K562 (cell line): ENCODE measurements at regions not wholly inside any gene's neighbourhood (a gene's known extent, or its start where the extent isn't known, plus 50 kb on each side); places are given as distances from the start of the nearest gene placed in this dataset.

Source experiments
- ATAC-seq: fragments of 200-7000 bp; cut with Tn5 transposase; 3 replicates; pipeline ENCODE4 v1.9.1; 2020; ENCODE audit warnings: moderate library complexity
- BruUV-seq: library from RNA; stranded (reverse); fragments of 400-500 nt; replicated peaks from 2 replicates; lab custom pipeline; 2021; lab: Mats Ljungman, UMichigan
- CTCF ChIA-PET: fragments of 300-600 bp; formaldehyde crosslinking; extraction: SDS; loops from one replicate; lab custom pipeline; 2021; ENCODE audit warnings: low intra/inter-chr PET ratio; lab: Yijun Ruan, JAX
- POLR2A ChIA-PET: fragments of 300-600, 350-650 bp; sonication (Branson Sonifier 250); formaldehyde crosslinking; extraction: SDS; loops from one replicate; lab custom pipeline; 2021; ENCODE audit warnings: antibody characterized with exemption, inconsistent platforms; lab: Yijun Ruan, JAX
- DNase-seq, 4 experiments: peaks; one replicate each; pipeline versions ENCODE4 v3.0.0 to v3.0.0-alpha.2; 2011 to 2018; ENCODE audit warnings: low spot score in 3 of 4, mixed read lengths in 3 of 4; ENCODE audit errors: extremely low read depth in 1 of 4
- FAIRE-seq: peaks from 2 replicates; lab custom pipeline; 2011; peaks lifted over from hg19 to GRCh38; lab: Jason Lieb, UNC
- H2AFZ ChIP-seq: 2 replicates; pipeline ENCODE4 v1.6.0; 2011; ENCODE audit warnings: low read depth, low read length, control low read depth, inconsistent platforms
- H3K27ac ChIP-seq: fragments of 200-600 bp; 3 replicates; pipeline ENCODE4 v1.8.0; 2011; ENCODE audit warnings: low read depth, mild to moderate bottlenecking, control low read depth, inconsistent platforms, low read length, moderate library complexity, mixed read lengths; ENCODE audit errors: extremely low read depth
- H3K27me3 ChIP-seq, 2 experiments: fragments of 300-600 bp in 1 of 2; 2 replicates in 1 of 2; 3 replicates in 1 of 2; pipeline versions ENCODE4 v1.6.0 to v1.8.0; 2011; ENCODE audit warnings: inconsistent platforms in 2 of 2, low read length in 2 of 2, mild to moderate bottlenecking in 1 of 2, mixed read lengths in 1 of 2, moderate library complexity in 1 of 2; ENCODE audit not compliant: control insufficient read depth in 2 of 2, insufficient read depth in 2 of 2
- H3K36me3 ChIP-seq: fragments of 300-600 bp; 3 replicates; pipeline ENCODE4 v1.8.0; 2011; ENCODE audit warnings: mild to moderate bottlenecking, low read length, inconsistent platforms; ENCODE audit not compliant: control insufficient read depth, insufficient read depth
- H3K4me1 ChIP-seq, 2 experiments: fragments of 200-600 bp in 1 of 2; replicated peaks in 1 of 2; 2 replicates in 1 of 2; 3 replicates in 1 of 2; pipeline versions ENCODE4 v1.5.1 to v1.8.0; 2011; ENCODE audit warnings: inconsistent platforms in 2 of 2, low read length in 2 of 2, mild to moderate bottlenecking in 1 of 2, mixed read lengths in 1 of 2, moderate library complexity in 1 of 2; ENCODE audit not compliant: control insufficient read depth in 2 of 2, insufficient read depth in 2 of 2
- H3K4me2 ChIP-seq: 2 replicates; pipeline ENCODE4 v1.6.1; 2011; ENCODE audit warnings: low read length, control low read depth, inconsistent platforms, mixed read lengths; ENCODE audit not compliant: insufficient read depth
- H3K4me3 ChIP-seq: fragments of 200-600 bp; sonication (generic), shearing (Covaris generic); 2 replicates; pipeline ENCODE4 v1.5.1; 2016; ENCODE audit warnings: control low read depth, inconsistent platforms
- H3K79me2 ChIP-seq: fragments of 200-600 bp; 3 replicates; pipeline ENCODE4 v1.8.0; 2011; ENCODE audit warnings: low read length, inconsistent platforms; ENCODE audit not compliant: control insufficient read depth, insufficient read depth
- H3K9ac ChIP-seq, 2 experiments: 2 replicates each; pipeline versions ENCODE4 v1.6.0 to v1.6.1; 2011; ENCODE audit warnings: low read depth in 2 of 2, low read length in 2 of 2, control low read depth in 1 of 2, inconsistent platforms in 1 of 2, mild to moderate bottlenecking in 1 of 2, mixed read lengths in 1 of 2; ENCODE audit not compliant: insufficient read depth in 1 of 2
- H3K9me1 ChIP-seq: one replicate; pipeline ENCODE4 v1.6.0; 2011; ENCODE audit warnings: inconsistent platforms, mild to moderate bottlenecking, low read length, moderate library complexity; ENCODE audit not compliant: control insufficient read depth, insufficient read depth
- H3K9me3 ChIP-seq: replicated peaks from 2 replicates; pipeline ENCODE4 v1.5.1; 2011; ENCODE audit warnings: low read depth, low read length, inconsistent platforms; ENCODE audit not compliant: control insufficient read depth, insufficient read depth
- H4K20me1 ChIP-seq: replicated peaks from 2 replicates; pipeline ENCODE4 v1.6.1; 2011; ENCODE audit warnings: low read length, inconsistent platforms, mixed read lengths; ENCODE audit not compliant: control insufficient read depth, insufficient read depth
- CBFA2T2 ChIP-seq: fragments of 450-650 bp; conservative IDR thresholded peaks from 2 replicates; pipeline ENCODE4 v1.6.1; 2017; ENCODE audit warnings: mild to moderate bottlenecking
- FUS ChIP-seq: fragments of 200-400 bp; formaldehyde crosslinking; optimal IDR thresholded peaks from 2 replicates; pipeline ENCODE3; 2017; ENCODE audit warnings: low read depth, low read length
- MEIS2 ChIP-seq: fragments of 450-650 bp; IDR thresholded peaks from 2 replicates; pipeline ENCODE4 v1.6.1; 2014; ENCODE audit warnings: mild to moderate bottlenecking; ENCODE audit not compliant: partially characterized antibody
- NFIC ChIP-seq: fragments of 450-650 bp; IDR thresholded peaks from 2 replicates; pipeline ENCODE4 v1.6.1; 2017; ENCODE audit warnings: mild to moderate bottlenecking, inconsistent platforms
- SMAD1 ChIP-seq: fragments of 150-350 bp; IDR thresholded peaks from 2 replicates; pipeline ENCODE4 v1.6.1; 2014; ENCODE audit warnings: low read length, low read depth; ENCODE audit not compliant: partially characterized antibody
- YY1 ChIP-seq, 3 experiments: IDR thresholded peaks; 2 replicates each; pipeline ENCODE4 v1.6.1; 2011; ENCODE audit warnings: low read length in 2 of 3, mild to moderate bottlenecking in 2 of 3, moderate library complexity in 2 of 3, borderline replicate concordance in 1 of 3, control low read depth in 1 of 3, low read depth in 1 of 3; ENCODE audit not compliant: insufficient read depth in 3 of 3, insufficient replicate concordance in 2 of 3, control insufficient read depth in 1 of 3, insufficient read length in 1 of 3; ENCODE audit errors: extremely low read depth in 1 of 3
- ZBTB8A ChIP-seq: fragments of 450-650 bp; IDR thresholded peaks from 2 replicates; pipeline ENCODE4 v1.6.1; 2018; ENCODE audit warnings: mild to moderate bottlenecking, moderate library complexity; ENCODE audit not compliant: partially characterized antibody
- ZNF316 ChIP-seq: fragments of 450-650 bp; IDR thresholded peaks from 2 replicates; pipeline ENCODE4 v1.6.1; 2016
- ZNF589 ChIP-seq: fragments of 200-800 bp; sonication (Bioruptor generic); IDR thresholded peaks from 2 replicates; pipeline ENCODE4 v1.6.1; 2016; ENCODE audit warnings: low read depth, missing genetic modification characterization, missing compliant biosample characterization
- WGBS: fragments of 100-300 bp; shearing (Covaris generic); methylation state at CpG from one replicate; pipeline ENCODE4 v1.1.6; 2016; ENCODE audit warnings: low coverage, mixed read lengths; ENCODE audit not compliant: insufficient coverage; ENCODE audit errors: missing lambda C conversion rate; 5-methylcytosine and 5-hydroxymethylcytosine counted together
- in situ Hi-C: fragments of 300-500 bp; cut with MboI; formaldehyde crosslinking; loops from 4 replicates; pipeline ENCODE4 v1.15.0; 2018; ENCODE audit warnings: inconsistent platforms, mixed read lengths
- intact Hi-C: fragments of 100-400 bp; cut with micrococcal nuclease; formaldehyde crosslinking; loops from 2 replicates; pipeline ENCODE4 v1.14.2; 2022
- TF ChIP-seq, protein P1 (sequence below): sonication (generic); IDR thresholded peaks from 2 replicates; pipeline ENCODE4 v1.6.1; 2016

DNA sequence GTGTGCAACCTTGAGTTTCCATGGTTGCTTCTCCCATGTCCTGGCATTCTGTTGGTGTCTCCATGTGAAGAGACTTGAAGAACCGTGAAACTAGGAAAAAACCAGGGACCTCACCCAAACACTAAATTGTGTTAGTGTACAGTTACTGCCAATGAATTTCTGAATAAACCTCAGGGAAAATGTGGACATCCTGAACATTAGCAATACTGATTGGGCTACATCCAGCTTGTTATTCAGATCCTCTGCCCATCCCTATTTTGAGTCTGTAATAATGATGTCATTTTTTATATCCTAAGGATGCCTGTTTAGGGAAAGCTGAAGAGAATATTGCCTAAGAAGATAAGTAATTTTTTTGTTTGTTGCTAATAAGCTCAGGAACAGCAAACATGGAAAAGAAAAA lies 262.7 kb downstream of the TMA16 start:
- intact Hi-C loops = no loop called here
- no peaks in the 10 kb centered on the region for H3K36me3 ChIP-seq

DNA sequence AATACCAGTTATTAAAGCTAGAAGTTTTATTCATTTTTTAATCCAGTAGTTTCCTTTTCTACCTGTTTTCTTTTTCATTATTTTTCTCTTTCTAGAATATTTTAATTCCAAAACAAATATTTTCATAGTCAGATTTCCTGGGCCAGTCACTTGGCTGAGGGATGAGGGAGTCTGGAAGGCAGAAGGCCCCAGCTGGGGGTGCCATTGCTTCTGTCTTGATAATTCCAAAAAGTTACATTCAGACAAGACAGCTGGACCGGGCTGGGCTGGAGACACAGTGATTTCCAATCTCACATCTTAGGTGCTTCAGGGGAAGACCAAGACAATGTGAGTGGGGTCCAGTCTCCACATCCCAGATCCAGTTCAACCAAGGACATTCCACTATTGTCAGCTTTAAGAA lies 263.5 kb downstream of the TMA16 start:
- H3K36me3 ChIP-seq = no peaks in the 10 kb centered on the region
- H4K20me1 ChIP-seq = no peaks in the 10 kb centered on the region
- H3K9ac ChIP-seq = no peak overlapping the region
- no peaks in the 10 kb centered on the region for H3K4me1 ChIP-seq
- ChIA-PET POLR2A (no interaction called here), CTCF (no interaction called here)
- no peaks in the 10 kb centered on the region for H3K27me3 ChIP-seq
- WGBS = 0% methylated on average over 1 of the region's 1 CpG
- intact Hi-C loops (no loop called here), in situ Hi-C loops (no loop called here)
- no peaks in the 10 kb centered on the region for H3K9me3 ChIP-seq
- H3K27ac ChIP-seq = no peak overlapping the region
- H2AFZ ChIP-seq = no peak overlapping the region
- no peaks in the 10 kb centered on the region for H3K9me1 ChIP-seq
- no peak overlapping the region for H3K4me2 ChIP-seq
- ATAC-seq (no peak), DNase-seq (no peak), FAIRE-seq (no peak)
- TF ChIP-seq SMAD1 = no peak
- no TSS peak for BruUV-seq
- no peaks in the 10 kb centered on the region for H3K79me2 ChIP-seq
- no peak overlapping the region for H3K4me3 ChIP-seq

More for the DNA sequence above, 262.7 kb downstream of the TMA16 start:
- H3K9me1 ChIP-seq = no peaks in the 10 kb centered on the region
- no peak overlapping the region for H3K4me3 ChIP-seq
- no peak for DNase-seq
- ChIA-PET CTCF (no interaction called here), POLR2A (no interaction called here)
- FAIRE-seq = no peak
- no peaks in the 10 kb centered on the region for H3K27me3 ChIP-seq
- H3K4me2 ChIP-seq = no peak overlapping the region
- H3K27ac ChIP-seq = no peak overlapping the region
- no peak for TF ChIP-seq NFIC
- no peak for TF ChIP-seq ZNF316
- no peak for TF ChIP-seq MEIS2
- TF ChIP-seq ZNF589 = no peak
- TF ChIP-seq ZBTB8A = no peak
- TF ChIP-seq, protein P1, sequence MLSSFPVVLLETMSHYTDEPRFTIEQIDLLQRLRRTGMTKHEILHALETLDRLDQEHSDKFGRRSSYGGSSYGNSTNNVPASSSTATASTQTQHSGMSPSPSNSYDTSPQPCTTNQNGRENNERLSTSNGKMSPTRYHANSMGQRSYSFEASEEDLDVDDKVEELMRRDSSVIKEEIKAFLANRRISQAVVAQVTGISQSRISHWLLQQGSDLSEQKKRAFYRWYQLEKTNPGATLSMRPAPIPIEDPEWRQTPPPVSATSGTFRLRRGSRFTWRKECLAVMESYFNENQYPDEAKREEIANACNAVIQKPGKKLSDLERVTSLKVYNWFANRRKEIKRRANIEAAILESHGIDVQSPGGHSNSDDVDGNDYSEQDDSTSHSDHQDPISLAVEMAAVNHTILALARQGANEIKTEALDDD = no peak
- TF ChIP-seq YY1 (IDR thresholded peaks at IDR 0.05; ENCODE audit: borderline replicate concordance in 1 of 3, control insufficient read depth in 1 of 3, extremely low read depth in 1 of 3, insufficient read depth in 3 of 3, insufficient read length in 1 of 3, insufficient replicate concordance in 2 of 3, low read depth in 1 of 3, low read length in 2 of 3) = no peak
- TF ChIP-seq CBFA2T2 = no peak
- no peak for TF ChIP-seq FUS
- in situ Hi-C loops = no loop called here
- no peaks in the 10 kb centered on the region for H3K9me3 ChIP-seq
- 0% methylated on average over 1 of the region's 1 CpG for WGBS
- no peak overlapping the region for H2AFZ ChIP-seq
- no peaks in the 10 kb centered on the region for H3K79me2 ChIP-seq
- BruUV-seq = no TSS peak
- ATAC-seq = no peak
- H3K9ac ChIP-seq = no peak overlapping the region
- H4K20me1 ChIP-seq = no peaks in the 10 kb centered on the region
- H3K4me1 ChIP-seq = no peaks in the 10 kb centered on the region
